Activated T-helper 9 cell treated with anti-CD3 and anti-CD28 coated beads, Interleukin-2, amount 50 U/mL, for 16 hours (primary cell): ENCODE measurements at regions not wholly inside any gene's neighbourhood (a gene's known extent, or its start where the extent isn't known, plus 50 kb on each side); places are given as distances from the start of the nearest gene placed in this dataset.
"Not testable (repeated sequence)": the region's sequence is repeated elsewhere in the genome, so short reads cannot be mapped to it uniquely, and the experiment has no call there.

Source experiments
- DNase-seq: peaks from one replicate; pipeline ENCODE4 v3.0.0-alpha.2; 2020; ENCODE audit warnings: low read depth

GRCh38 chr15:91622235-91622634, 231.3 kb upstream of the SLCO3A1 start:
- DNase-seq = no peak

GRCh38 chr15:91622711-91623342, 230.7 kb upstream of the SLCO3A1 start:
- no peak for DNase-seq

GRCh38 chr15:91624353-91624968, 229.0 kb upstream of the SLCO3A1 start:
- no peak for DNase-seq

- DNase-seq = no peak
These were observed 228.0 kb upstream of the SLCO3A1 start for GRCh38 chr15:91625506-91625905.

- DNase-seq = no peak
These were observed 225.8 kb upstream of the SLCO3A1 start for GRCh38 chr15:91627473-91628278.

- no peak for DNase-seq
These were observed 223.4 kb upstream of the SLCO3A1 start for GRCh38 chr15:91630090-91630489.

- DNase-seq = no peak
These were observed 221.3 kb upstream of the SLCO3A1 start for GRCh38 chr15:91632176-91632575.

GRCh38 chr15:91632981-91633380, 220.5 kb upstream of the SLCO3A1 start:
- DNase-seq = no peak

- DNase-seq = no peak
These were observed 219.3 kb upstream of the SLCO3A1 start for GRCh38 chr15:91634179-91634578.

- DNase-seq = no peak
These were observed 218.4 kb upstream of the SLCO3A1 start for GRCh38 chr15:91635080-91635479.

GRCh38 chr15:91635641-91636040, 217.9 kb upstream of the SLCO3A1 start:
- DNase-seq = no peak

- DNase-seq = no peak
These were observed 204.5 kb upstream of the SLCO3A1 start for GRCh38 chr15:91649016-91649415.

- no peak for DNase-seq
These were observed 203.6 kb upstream of the SLCO3A1 start for GRCh38 chr15:91649831-91650321.

- DNase-seq = no peak
These were observed 202.3 kb upstream of the SLCO3A1 start for GRCh38 chr15:91651251-91651650.

GRCh38 chr15:91652610-91653207, 200.8 kb upstream of the SLCO3A1 start:
- DNase-seq = no peak

- DNase-seq = not testable (repeated sequence)
These were observed 197.8 kb upstream of the SLCO3A1 start for GRCh38 chr15:91655563-91656290.

GRCh38 chr15:91660174-91660649, 193.3 kb upstream of the SLCO3A1 start:
- no peak for DNase-seq

- DNase-seq = no peak
These were observed 189.2 kb upstream of the SLCO3A1 start for GRCh38 chr15:91664224-91664836.

GRCh38 chr15:91665212-91665611, 188.3 kb upstream of the SLCO3A1 start:
- DNase-seq = no peak

GRCh38 chr15:91668370-91668769, 185.1 kb upstream of the SLCO3A1 start:
- DNase-seq = no peak

- DNase-seq = no peak
These were observed 183.4 kb upstream of the SLCO3A1 start for GRCh38 chr15:91670108-91670507.
